IPS-15b (cell line): ENCODE measurements at regions not wholly inside any gene's neighbourhood (a gene's known extent, or its start where the extent isn't known, plus 50 kb on each side); places are given as distances from the start of the nearest gene placed in this dataset.

ENCODE experiments used
- H3K27me3 ChIP-seq: one replicate; pipeline ENCODE4 v1.6.1; 2013; ENCODE audit warnings: low read length; ENCODE audit not compliant: control insufficient read depth, insufficient read depth
- H3K36me3 ChIP-seq: one replicate; pipeline ENCODE4 v1.6.1; 2013; ENCODE audit warnings: low read length; ENCODE audit not compliant: control insufficient read depth, insufficient read depth
- H3K4me1 ChIP-seq: one replicate; pipeline ENCODE4 v1.6.1; 2013; ENCODE audit warnings: mild to moderate bottlenecking, low read length; ENCODE audit not compliant: control insufficient read depth, insufficient read depth
- H3K4me3 ChIP-seq: one replicate; pipeline ENCODE4 v1.5.1; 2013; ENCODE audit warnings: low read depth, low read length
- H3K9ac ChIP-seq: one replicate; pipeline ENCODE4 v1.6.1; 2013; ENCODE audit warnings: low read depth, mild to moderate bottlenecking, low read length
- H3K9me3 ChIP-seq: one replicate; pipeline ENCODE4 v1.6.1; 2013; ENCODE audit warnings: mild to moderate bottlenecking, low read length; ENCODE audit not compliant: control insufficient read depth, insufficient read depth

- no peak overlapping the region for H3K9ac ChIP-seq
Observed at GRCh38 chr6:17011985-17012384, 89.9 kb upstream of the STMND1 start.

GRCh38 chr6:17007749-17008148, 94.1 kb upstream of the STMND1 start:
- H3K4me3 ChIP-seq: no peak overlapping the region
- no peak overlapping the region for H3K9ac ChIP-seq
- no peaks in the 10 kb centered on the region for H3K27me3 ChIP-seq
- H3K36me3 ChIP-seq: no peaks in the 10 kb centered on the region
- no peaks in the 10 kb centered on the region for H3K9me3 ChIP-seq
- peaks cover 6% of the 10 kb centered on the region for H3K4me1 ChIP-seq

More at GRCh38 chr6:17011985-17012384, 89.9 kb upstream of the STMND1 start:
- Histone ChIP-seq H3K27me3 (no peaks in the 10 kb centered on the region), H3K4me3 (no peak overlapping the region), H3K36me3 (no peaks in the 10 kb centered on the region), H3K9me3 (no peaks in the 10 kb centered on the region), H3K4me1 (peaks cover 7% of the 10 kb centered on the region)

GRCh38 chr6:17006543-17006942, 95.3 kb upstream of the STMND1 start:
- H3K4me3 ChIP-seq: no peak overlapping the region
- H3K9me3 ChIP-seq: no peaks in the 10 kb centered on the region
- H3K36me3 ChIP-seq: no peaks in the 10 kb centered on the region
- no peaks in the 10 kb centered on the region for H3K27me3 ChIP-seq
- H3K9ac ChIP-seq: no peak overlapping the region
- no peaks in the 10 kb centered on the region for H3K4me1 ChIP-seq

GRCh38 chr6:17004269-17004668, 97.6 kb upstream of the STMND1 start:
- Histone ChIP-seq H3K9ac (no peak overlapping the region), H3K36me3 (no peaks in the 10 kb centered on the region), H3K9me3 (no peaks in the 10 kb centered on the region), H3K4me3 (no peak overlapping the region), H3K27me3 (no peaks in the 10 kb centered on the region), H3K4me1 (no peaks in the 10 kb centered on the region)

DNA sequence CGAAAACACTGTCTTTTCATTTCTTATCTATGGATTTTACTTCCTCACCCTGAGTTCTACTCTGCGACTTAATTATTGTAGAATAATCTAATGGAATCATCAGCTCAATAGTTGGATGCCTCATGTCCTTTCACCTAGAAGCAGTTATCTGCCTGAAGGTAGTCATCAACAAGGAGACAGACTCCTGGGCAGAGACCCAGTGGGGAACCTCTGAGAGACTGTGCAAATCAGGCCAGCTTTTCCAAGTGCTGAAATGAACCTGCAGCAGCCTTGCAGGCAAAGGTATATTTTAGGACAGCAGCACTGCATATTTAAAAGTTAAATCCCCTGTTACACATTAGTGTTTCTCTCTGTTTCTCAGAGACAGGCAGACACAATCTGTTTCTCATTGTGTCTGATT, 99.7 kb upstream of the STMND1 start:
- Histone ChIP-seq H3K27me3 (no peaks in the 10 kb centered on the region), H3K4me3 (no peak overlapping the region), H3K36me3 (no peaks in the 10 kb centered on the region), H3K9ac (no peak overlapping the region), H3K9me3 (no peaks in the 10 kb centered on the region), H3K4me1 (no peaks in the 10 kb centered on the region)

GRCh38 chr6:17001188-17001587, 100.7 kb upstream of the STMND1 start:
- Histone ChIP-seq H3K36me3 (no peaks in the 10 kb centered on the region), H3K9me3 (no peaks in the 10 kb centered on the region), H3K27me3 (no peaks in the 10 kb centered on the region), H3K9ac (no peak overlapping the region), H3K4me3 (no peak overlapping the region), H3K4me1 (no peaks in the 10 kb centered on the region)

DNA sequence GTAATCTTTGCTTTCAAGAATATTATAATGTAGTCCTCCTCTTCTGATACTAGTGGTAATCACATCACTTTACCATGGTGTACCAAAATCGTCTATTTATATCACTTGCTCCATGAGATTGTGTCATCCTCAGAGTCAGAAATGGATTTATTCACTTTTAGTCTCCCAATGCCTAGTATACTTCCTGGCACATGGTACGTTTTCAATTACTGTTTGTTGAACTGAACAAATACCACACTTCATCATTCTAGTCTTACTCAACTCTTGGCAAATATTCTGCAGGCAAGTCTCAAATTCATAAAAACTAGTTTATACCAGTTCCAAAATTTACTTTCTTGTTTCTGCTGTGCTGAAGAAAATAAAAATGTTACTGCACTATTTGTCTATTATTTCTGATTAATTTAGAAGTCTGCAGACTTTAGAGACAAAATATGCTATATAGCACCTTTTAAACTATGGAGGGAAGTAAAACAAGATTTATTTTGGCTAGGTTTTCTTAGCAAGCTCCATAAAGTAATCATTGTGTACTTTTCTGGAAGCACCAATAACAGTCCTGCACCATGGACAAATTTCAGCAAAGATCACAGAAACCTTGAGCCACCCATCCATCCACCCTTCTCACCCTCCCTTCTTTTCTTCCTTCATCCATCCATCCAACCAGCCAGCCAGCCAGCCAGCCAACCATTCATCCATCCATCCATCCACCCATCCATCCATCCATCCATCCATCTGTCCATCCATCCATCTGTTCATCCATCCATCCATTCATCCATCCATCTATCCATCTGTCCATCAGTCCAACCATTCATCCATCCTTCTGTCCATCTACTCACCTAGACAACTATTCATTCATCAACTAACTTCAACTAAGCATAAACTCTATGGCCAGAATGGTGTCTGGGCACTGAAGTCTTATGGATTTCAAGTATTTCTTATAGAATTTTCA, 102.1 kb upstream of the STMND1 start:
- no peaks in the 10 kb centered on the region for H3K4me1 ChIP-seq
- H3K9ac ChIP-seq: no peak overlapping the region
- no peaks in the 10 kb centered on the region for H3K36me3 ChIP-seq
- no peak overlapping the region for H3K4me3 ChIP-seq
- no peaks in the 10 kb centered on the region for H3K9me3 ChIP-seq
- H3K27me3 ChIP-seq: no peaks in the 10 kb centered on the region

DNA sequence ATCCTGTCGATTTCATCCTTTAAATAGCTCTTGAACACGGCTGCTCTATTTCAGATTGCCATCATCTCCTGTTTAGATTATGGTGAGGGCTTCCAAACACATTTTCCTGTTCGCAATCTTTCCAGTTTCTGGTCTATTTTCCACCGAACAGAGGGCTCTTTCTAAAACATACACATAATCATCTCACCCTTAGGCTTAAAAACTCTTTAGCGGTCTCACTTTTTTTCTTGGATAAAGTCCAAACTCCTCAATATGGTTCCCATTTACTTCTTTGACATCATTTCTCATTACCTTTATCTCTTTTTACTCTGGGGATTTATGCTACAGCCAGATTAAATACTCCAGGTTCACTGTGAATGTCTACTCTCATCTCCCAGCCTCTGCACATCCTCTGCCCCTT, 103.4 kb upstream of the STMND1 start:
- Histone ChIP-seq H3K9ac (no peak overlapping the region), H3K4me1 (no peaks in the 10 kb centered on the region), H3K27me3 (no peaks in the 10 kb centered on the region), H3K4me3 (no peak overlapping the region), H3K36me3 (no peaks in the 10 kb centered on the region), H3K9me3 (no peaks in the 10 kb centered on the region)

DNA sequence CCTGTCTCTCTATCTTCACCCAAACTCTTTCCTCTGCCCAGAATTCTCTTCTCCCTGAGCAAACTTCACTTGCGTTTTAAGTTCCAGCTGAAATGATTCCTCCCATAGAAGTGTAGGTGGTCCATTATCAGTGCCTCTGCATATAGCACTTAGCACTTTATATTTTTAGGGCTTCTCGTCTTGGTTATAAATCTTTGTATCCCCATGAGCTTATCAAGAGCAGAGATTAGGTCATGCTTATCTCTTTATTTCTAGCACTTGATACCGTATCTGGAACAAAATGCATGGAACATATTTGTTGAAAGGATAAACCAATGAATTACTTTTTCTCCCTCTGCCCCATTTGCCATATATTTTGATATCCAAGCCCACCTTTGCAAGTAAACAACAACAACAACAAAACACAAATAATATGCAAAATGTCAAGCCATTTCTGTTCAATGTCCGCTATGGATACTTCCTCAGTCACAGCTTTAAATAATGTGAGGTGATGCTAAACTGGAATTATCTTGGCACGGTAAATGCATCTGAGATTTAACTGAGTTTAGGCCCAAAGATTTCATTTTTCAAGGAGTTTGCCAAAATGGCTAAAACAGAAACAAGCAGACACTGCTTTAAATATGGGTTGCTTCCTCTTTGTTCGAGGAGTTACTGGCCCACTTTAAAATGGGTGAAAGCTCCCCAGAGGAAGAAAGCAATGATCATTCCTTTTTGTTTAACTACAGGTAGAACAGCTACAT, 106.2 kb upstream of the STMND1 start:
- H3K4me1 ChIP-seq: no peaks in the 10 kb centered on the region
- H3K9me3 ChIP-seq: no peaks in the 10 kb centered on the region
- no peak overlapping the region for H3K4me3 ChIP-seq
- no peaks in the 10 kb centered on the region for H3K36me3 ChIP-seq
- H3K27me3 ChIP-seq: no peaks in the 10 kb centered on the region
- no peak overlapping the region for H3K9ac ChIP-seq

DNA sequence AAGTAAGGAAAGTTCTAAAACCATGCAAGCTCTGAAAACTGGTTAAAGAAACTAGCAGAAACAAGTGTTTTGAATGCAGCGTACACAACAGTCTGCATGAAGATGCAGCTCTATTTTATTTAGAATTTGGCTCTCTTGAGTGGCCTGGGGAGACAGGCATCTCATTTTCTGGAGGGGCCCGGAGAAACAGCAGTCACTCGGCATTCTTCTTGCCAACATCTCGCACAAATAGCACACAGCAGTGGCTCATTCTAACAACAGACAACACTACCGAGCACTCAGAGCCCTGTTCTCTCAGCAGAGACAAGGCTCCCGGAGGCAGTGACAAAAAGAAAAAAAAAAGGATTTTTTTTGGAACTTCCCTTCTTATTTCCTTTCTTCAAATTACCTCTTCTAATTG, 108.5 kb upstream of the STMND1 start:
- H3K9me3 ChIP-seq: no peaks in the 10 kb centered on the region
- no peaks in the 10 kb centered on the region for H3K4me1 ChIP-seq
- no peaks in the 10 kb centered on the region for H3K27me3 ChIP-seq
- H3K9ac ChIP-seq: no peak overlapping the region
- no peak overlapping the region for H3K4me3 ChIP-seq
- no peaks in the 10 kb centered on the region for H3K36me3 ChIP-seq

DNA sequence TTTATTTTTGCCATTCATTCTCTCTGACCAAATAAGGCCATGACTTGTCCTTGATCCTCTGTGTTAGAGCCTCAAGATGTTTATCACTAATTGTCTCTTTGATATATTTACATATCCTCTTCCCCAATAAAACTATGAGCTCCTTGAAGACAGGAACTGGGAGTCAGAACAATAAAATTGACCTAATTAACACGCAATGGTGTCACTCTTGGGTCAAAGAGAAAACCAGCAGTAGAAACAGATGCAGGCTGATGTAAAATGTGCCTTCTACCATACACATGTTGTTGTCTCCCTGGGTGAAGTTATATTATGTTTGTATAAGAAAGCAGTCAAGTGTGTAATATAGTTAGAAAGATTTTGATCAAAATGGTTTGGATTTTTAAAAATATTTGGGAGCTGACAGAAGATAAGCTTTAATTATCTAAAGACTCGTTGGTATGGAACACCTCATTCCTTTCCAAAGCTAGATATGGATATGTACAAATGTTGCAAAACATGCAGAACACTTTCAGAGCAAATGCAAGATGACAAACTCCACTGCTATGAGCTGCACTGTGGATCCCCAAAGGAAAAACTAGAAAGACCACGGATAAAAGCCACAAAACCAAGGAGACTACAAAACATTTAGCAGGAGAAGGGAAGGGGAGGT, 109.7 kb upstream of the STMND1 start:
- Histone ChIP-seq H3K27me3 (no peaks in the 10 kb centered on the region), H3K9ac (no peak overlapping the region), H3K4me3 (no peak overlapping the region)

More for the DNA sequence above, 109.7 kb upstream of the STMND1 start:
- no peaks in the 10 kb centered on the region for H3K36me3 ChIP-seq
- no peaks in the 10 kb centered on the region for H3K9me3 ChIP-seq
- H3K4me1 ChIP-seq: no peaks in the 10 kb centered on the region
